Nephron (organoid): ENCODE measurements at regions not wholly inside any gene's neighbourhood (a gene's known extent, or its start where the extent isn't known, plus 50 kb on each side); places are given as distances from the start of the nearest gene placed in this dataset.
A peak's percentile ranks its signal among the peaks of the same experiment; 100 is the strongest.

Experiments used
- H3K27ac Mint-ChIP-seq, 3 experiments: 2 replicates each; pipeline ENCODE4 v1.8.0; 2020; ENCODE audit warnings: mixed read lengths in 3 of 3, mild to moderate bottlenecking in 2 of 3, moderate library complexity in 1 of 3
- H3K27me3 Mint-ChIP-seq: 2 replicates; pipeline ENCODE4 v1.8.0; 2021; ENCODE audit warnings: low read depth, mild to moderate bottlenecking, moderate library complexity, mixed read lengths
- H3K36me3 Mint-ChIP-seq: 2 replicates; pipeline ENCODE4 v1.8.0; 2020; ENCODE audit warnings: low read depth, mixed read lengths
- H3K4me1 Mint-ChIP-seq: 2 replicates; pipeline ENCODE4 v1.8.0; 2020; ENCODE audit warnings: mixed read lengths
- H3K4me3 Mint-ChIP-seq, 3 experiments: 2 replicates each; pipeline ENCODE4 v1.8.0; 2020; ENCODE audit warnings: mild to moderate bottlenecking in 3 of 3, mixed read lengths in 3 of 3, moderate library complexity in 2 of 3
- H3K9me3 Mint-ChIP-seq: 2 replicates; pipeline ENCODE4 v1.8.0; 2020; ENCODE audit warnings: mixed read lengths
- TF ChIP-seq, protein P1 (sequence below), 3 experiments: fragments of 200-600 bp; sonication (generic); IDR thresholded peaks; one replicate each; pipeline ENCODE4 v1.5.0; 2021; ENCODE audit warnings: antibody characterized with exemption in 3 of 3; ENCODE audit not compliant: unreplicated experiment in 3 of 3

DNA sequence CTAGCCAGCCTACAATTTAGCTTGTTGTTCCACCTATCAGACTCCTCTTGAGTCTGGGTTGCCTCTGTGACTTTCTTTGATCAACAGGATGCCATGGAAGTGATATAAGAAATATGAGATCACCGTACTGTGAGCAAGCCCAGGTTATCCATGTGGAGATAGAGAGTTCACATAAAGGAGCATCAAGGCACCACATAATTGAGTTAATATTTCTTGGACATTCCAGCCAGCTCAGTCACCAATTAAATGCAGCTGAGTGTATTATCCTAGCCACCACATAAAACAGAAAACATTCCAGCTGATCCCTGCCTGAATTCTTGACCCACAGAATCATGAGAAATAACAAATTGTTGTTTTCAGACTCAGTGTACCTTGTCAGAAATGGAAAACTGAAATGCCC lies 253.6 kb downstream of the PPP1R2C start:
- H3K4me3 Mint-ChIP-seq, result no peak overlapping the region
- TF ChIP-seq, protein P1, sequence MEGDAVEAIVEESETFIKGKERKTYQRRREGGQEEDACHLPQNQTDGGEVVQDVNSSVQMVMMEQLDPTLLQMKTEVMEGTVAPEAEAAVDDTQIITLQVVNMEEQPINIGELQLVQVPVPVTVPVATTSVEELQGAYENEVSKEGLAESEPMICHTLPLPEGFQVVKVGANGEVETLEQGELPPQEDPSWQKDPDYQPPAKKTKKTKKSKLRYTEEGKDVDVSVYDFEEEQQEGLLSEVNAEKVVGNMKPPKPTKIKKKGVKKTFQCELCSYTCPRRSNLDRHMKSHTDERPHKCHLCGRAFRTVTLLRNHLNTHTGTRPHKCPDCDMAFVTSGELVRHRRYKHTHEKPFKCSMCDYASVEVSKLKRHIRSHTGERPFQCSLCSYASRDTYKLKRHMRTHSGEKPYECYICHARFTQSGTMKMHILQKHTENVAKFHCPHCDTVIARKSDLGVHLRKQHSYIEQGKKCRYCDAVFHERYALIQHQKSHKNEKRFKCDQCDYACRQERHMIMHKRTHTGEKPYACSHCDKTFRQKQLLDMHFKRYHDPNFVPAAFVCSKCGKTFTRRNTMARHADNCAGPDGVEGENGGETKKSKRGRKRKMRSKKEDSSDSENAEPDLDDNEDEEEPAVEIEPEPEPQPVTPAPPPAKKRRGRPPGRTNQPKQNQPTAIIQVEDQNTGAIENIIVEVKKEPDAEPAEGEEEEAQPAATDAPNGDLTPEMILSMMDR (IDR thresholded peaks at IDR 0.05; ENCODE audit: unreplicated experiment in 3 of 3), result no peak
- no peaks in the 10 kb centered on the region for H3K27me3 Mint-ChIP-seq

DNA sequence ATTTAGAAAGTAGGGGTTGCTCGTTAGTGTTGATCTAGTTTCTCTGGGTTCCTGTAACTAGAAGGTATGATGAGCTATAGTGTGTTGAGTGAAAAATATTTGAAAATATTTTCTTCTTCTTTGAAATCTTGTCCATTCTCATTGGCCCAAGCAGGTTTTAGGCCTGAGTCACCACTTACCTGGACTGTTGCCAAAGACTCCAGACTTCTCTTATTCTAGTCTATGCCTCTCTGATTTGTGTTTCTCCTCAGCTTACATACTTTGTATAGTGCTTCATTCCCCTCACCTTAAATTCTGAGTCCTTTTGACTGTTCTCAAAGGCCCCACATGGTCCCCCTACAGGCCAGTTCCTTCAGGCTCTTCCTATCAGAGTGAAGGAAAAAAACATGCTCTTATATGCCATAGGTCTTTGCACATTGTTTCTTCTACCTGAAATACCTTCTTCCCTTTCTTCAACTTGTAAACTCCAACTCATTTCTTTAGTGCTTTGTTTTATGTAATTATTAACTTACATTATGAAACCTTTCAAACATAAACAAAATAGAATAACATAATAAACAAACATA lies 258.2 kb downstream of the PPP1R2C start:
- TF ChIP-seq, protein P1 (IDR thresholded peaks at IDR 0.05; ENCODE audit: unreplicated experiment in 3 of 3), result no peak
- Mint-ChIP-seq H3K4me1 (no peaks in the 10 kb centered on the region), H3K9me3 (no peaks in the 10 kb centered on the region), H3K36me3 (no peaks in the 10 kb centered on the region), H3K4me3 (no peak overlapping the region), H3K27me3 (no peaks in the 10 kb centered on the region), H3K27ac (no peak overlapping the region)

More for the DNA sequence above, 253.6 kb downstream of the PPP1R2C start:
- no peaks in the 10 kb centered on the region for H3K4me1 Mint-ChIP-seq
- peak overlapping the region in 1 of 3 experiments; percentile 28 for H3K27ac Mint-ChIP-seq
- H3K9me3 Mint-ChIP-seq, result no peaks in the 10 kb centered on the region
- no peaks in the 10 kb centered on the region for H3K36me3 Mint-ChIP-seq

DNA sequence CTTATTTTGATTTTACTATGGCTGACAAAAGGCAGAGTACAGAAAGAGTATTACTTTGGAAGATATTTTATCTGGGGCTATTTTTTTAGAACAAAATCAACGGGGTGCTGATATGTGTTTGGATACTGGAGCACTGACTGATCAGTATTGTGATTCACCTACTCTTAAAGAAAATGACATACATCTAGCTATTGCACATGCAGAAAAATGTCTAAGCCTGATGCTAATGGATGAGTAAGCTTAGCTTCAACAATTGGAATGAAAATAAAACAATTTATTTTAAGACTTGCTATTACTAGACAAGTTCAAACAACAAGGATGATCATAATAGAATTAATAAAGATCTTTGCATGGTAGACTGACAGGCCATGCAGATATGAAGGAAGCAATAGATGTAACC lies 262.0 kb downstream of the PPP1R2C start:
- Mint-ChIP-seq H3K9me3 (peaks cover 6% of the 10 kb centered on the region), H3K27me3 (no peaks in the 10 kb centered on the region), H3K36me3 (no peaks in the 10 kb centered on the region), H3K4me1 (no peaks in the 10 kb centered on the region), H3K4me3 (no peak overlapping the region), H3K27ac (no peak overlapping the region)
- TF ChIP-seq, protein P1 (IDR thresholded peaks at IDR 0.05; ENCODE audit: unreplicated experiment in 3 of 3), result no peak

DNA sequence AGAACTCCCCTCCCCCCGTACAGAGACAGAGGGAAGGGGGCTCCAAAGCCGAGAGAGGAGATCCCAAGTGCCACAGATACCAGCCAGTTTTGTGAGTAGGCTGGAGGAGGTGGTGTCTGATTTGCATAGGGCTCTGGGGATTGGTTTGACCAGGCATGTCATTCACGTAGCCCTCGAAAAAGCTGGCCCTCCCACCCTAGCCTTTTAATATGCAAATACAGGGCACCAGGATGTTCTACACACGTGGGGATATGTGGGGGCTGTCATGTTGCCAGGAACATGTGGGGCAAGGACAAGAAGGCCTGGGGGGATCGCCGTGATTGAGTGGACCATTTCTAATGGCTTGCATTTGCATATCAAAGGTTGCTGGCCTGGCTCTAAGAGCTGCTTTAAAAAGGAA lies 272.9 kb downstream of the PPP1R2C start:
- H3K4me3 Mint-ChIP-seq, result no peak overlapping the region
- TF ChIP-seq, protein P1 (IDR thresholded peaks at IDR 0.05; ENCODE audit: unreplicated experiment in 3 of 3), result no peak
- peaks cover 21% of the 10 kb centered on the region for H3K9me3 Mint-ChIP-seq
- no peak overlapping the region for H3K27ac Mint-ChIP-seq
- H3K27me3 Mint-ChIP-seq, result no peaks in the 10 kb centered on the region
- H3K36me3 Mint-ChIP-seq, result no peaks in the 10 kb centered on the region
- H3K4me1 Mint-ChIP-seq, result no peaks in the 10 kb centered on the region

DNA sequence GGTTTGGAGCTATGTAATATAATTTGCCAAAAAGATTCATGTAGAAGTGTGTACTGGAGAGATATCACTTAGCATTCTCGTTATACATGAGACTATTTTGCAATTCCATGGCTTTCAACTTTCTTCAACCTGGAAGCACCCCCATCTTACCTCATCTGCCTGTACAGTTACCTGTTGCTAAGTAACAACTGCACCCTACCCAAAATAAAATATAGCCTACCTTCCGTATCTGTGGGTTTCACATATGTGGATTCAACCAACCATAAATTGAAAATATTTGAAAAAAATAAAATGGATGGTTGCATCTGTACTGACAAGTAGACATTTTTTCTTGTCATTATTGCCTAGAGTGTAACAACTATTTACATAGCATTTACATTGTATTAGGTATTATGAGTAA lies 278.3 kb downstream of the PPP1R2C start:
- Mint-ChIP-seq H3K36me3 (no peaks in the 10 kb centered on the region), H3K9me3 (no peaks in the 10 kb centered on the region), H3K27me3 (no peaks in the 10 kb centered on the region), H3K4me1 (no peaks in the 10 kb centered on the region), H3K27ac (no peak overlapping the region), H3K4me3 (no peak overlapping the region)
- TF ChIP-seq, protein P1 (IDR thresholded peaks at IDR 0.05; ENCODE audit: unreplicated experiment in 3 of 3), result no peak

DNA sequence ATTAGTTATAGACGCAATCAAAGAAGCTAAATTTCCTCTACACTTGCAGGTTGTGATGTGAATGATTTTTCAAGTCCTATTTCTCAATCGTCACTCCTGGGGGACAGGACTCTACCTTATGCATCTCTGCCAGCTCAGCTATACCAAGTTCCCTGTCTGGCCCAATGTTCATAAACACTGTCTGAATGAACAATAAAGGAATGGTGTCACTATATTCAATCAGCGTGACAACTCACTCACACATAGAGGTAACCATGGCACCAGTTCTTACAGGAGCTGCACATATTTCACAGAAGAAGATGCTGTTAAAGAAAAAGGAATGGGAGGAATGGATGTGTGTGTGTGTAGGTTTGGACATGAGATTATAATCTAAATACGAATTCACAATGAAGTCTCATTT lies 280.6 kb downstream of the PPP1R2C start:
- Mint-ChIP-seq H3K36me3 (no peaks in the 10 kb centered on the region), H3K4me3 (no peak overlapping the region), H3K4me1 (no peaks in the 10 kb centered on the region), H3K9me3 (no peaks in the 10 kb centered on the region), H3K27ac (no peak overlapping the region), H3K27me3 (no peaks in the 10 kb centered on the region)
- TF ChIP-seq, protein P1 (IDR thresholded peaks at IDR 0.05; ENCODE audit: unreplicated experiment in 3 of 3), result no peak
